DOHH2 (cell line): ENCODE measurements at regions not wholly inside any gene's neighbourhood (a gene's known extent, or its start where the extent isn't known, plus 50 kb on each side); places are given as distances from the start of the nearest gene placed in this dataset.

Experiments used
- H3F3A ChIP-seq: fragments of 200-600 bp; sonication (generic), shearing (Covaris generic); 2 replicates; pipeline ENCODE4 v1.6.0; 2016; ENCODE audit warnings: antibody characterized with exemption, mild to moderate bottlenecking; ENCODE audit not compliant: control insufficient read depth, insufficient read depth
- H3K27ac ChIP-seq: fragments of 200-600 bp; sonication (generic); 2 replicates; pipeline ENCODE4 v1.5.1; 2014; ENCODE audit warnings: low read depth, mild to moderate bottlenecking, low read length, moderate library complexity
- H3K27me3 ChIP-seq: fragments of 200-600 bp; sonication (generic); 2 replicates; pipeline ENCODE4 v1.6.1; 2014; ENCODE audit warnings: mild to moderate bottlenecking, low read length, mixed read lengths; ENCODE audit not compliant: control insufficient read depth
- H3K36me3 ChIP-seq: fragments of 200-600 bp; sonication (generic); 2 replicates; pipeline ENCODE4 v1.6.1; 2014; ENCODE audit warnings: mild to moderate bottlenecking, low read length, moderate library complexity, mixed read lengths; ENCODE audit not compliant: control insufficient read depth
- H3K4me1 ChIP-seq: fragments of 200-600 bp; sonication (generic); 2 replicates; pipeline ENCODE4 v1.6.1; 2014; ENCODE audit warnings: mild to moderate bottlenecking, low read length, mixed read lengths; ENCODE audit not compliant: control insufficient read depth
- H3K4me2 ChIP-seq: fragments of 200-600 bp; sonication (generic); 2 replicates; pipeline ENCODE4 v1.6.0; 2014; ENCODE audit warnings: mild to moderate bottlenecking, low read length, moderate library complexity
- H3K4me3 ChIP-seq: fragments of 200-600 bp; sonication (generic); 2 replicates; pipeline ENCODE4 v1.5.1; 2014; ENCODE audit warnings: mild to moderate bottlenecking, low read length, mixed read lengths
- H3K79me2 ChIP-seq: fragments of 200-600 bp; sonication (generic); 2 replicates; pipeline ENCODE4 v1.6.1; 2014; ENCODE audit warnings: mild to moderate bottlenecking, low read length, mixed read lengths; ENCODE audit not compliant: control insufficient read depth
- H3K9me2 ChIP-seq: fragments of 200-600 bp; sonication (generic); replicated peaks from 2 replicates; pipeline ENCODE4 v1.6.1; 2014; ENCODE audit warnings: mild to moderate bottlenecking, low read length, mixed read lengths; ENCODE audit not compliant: control insufficient read depth
- H3K9me3 ChIP-seq: fragments of 200-600 bp; sonication (generic); 2 replicates; pipeline ENCODE4 v1.6.1; 2014; ENCODE audit warnings: antibody characterized with exemption, low read length, mixed read lengths; ENCODE audit not compliant: control insufficient read depth, insufficient read depth
- H4K20me1 ChIP-seq: fragments of 200-600 bp; sonication (generic); 2 replicates; pipeline ENCODE4 v1.6.0; 2014; ENCODE audit warnings: low read depth, mild to moderate bottlenecking, antibody characterized with exemption, low read length, moderate library complexity; ENCODE audit not compliant: control insufficient read depth, insufficient read depth
- CTCF ChIP-seq: fragments of 200-600 bp; sonication (generic); IDR thresholded peaks from one replicate; pipeline ENCODE4 v1.5.1; 2014; ENCODE audit warnings: antibody characterized with exemption, mild to moderate bottlenecking, low read depth, low read length; ENCODE audit not compliant: poor library complexity, severe bottlenecking
- EZH2phosphoT487 ChIP-seq: fragments of 200-600 bp; sonication (generic); IDR thresholded peaks from 2 replicates; pipeline ENCODE4 v1.6.1; 2017; ENCODE audit warnings: borderline replicate concordance, mild to moderate bottlenecking, antibody characterized with exemption, low read length, moderate library complexity, mixed read lengths

- TF ChIP-seq CTCF (no peak), EZH2phosphoT487 (no peak)
- H3K4me2 ChIP-seq = no peak overlapping the region
- H3K27me3 ChIP-seq = no peaks in the 10 kb centered on the region
- no peak overlapping the region for H3K4me3 ChIP-seq
- H3K79me2 ChIP-seq = no peaks in the 10 kb centered on the region
- H3K9me2 ChIP-seq = no peaks in the 10 kb centered on the region
- H3K27ac ChIP-seq = no peak overlapping the region
- peaks cover 7% of the 10 kb centered on the region for H3K4me1 ChIP-seq
- H3K36me3 ChIP-seq = no peaks in the 10 kb centered on the region
- H3F3A ChIP-seq = peaks cover 5% of the 10 kb centered on the region; the same call in 1 of the 2 replicates
- H4K20me1 ChIP-seq = no peaks in the 10 kb centered on the region
- H3K9me3 ChIP-seq = no peaks in the 10 kb centered on the region
Measured at GRCh38 chr14:101457301-101457935, 103.9 kb upstream of the DIO3 start.

GRCh38 chr14:101457936-101458740 is 103.2 kb upstream of the DIO3 start:
- Histone ChIP-seq H3K4me1 (peaks cover 4% of the 10 kb centered on the region; the same call in 1 of the 2 replicates), H4K20me1 (no peaks in the 10 kb centered on the region), H3K9me2 (no peaks in the 10 kb centered on the region), H3K4me2 (no peak overlapping the region), H3K9me3 (no peaks in the 10 kb centered on the region), H3F3A (no peaks in the 10 kb centered on the region; the same call in 1 of the 2 replicates), H3K27me3 (no peaks in the 10 kb centered on the region), H3K4me3 (no peak overlapping the region), H3K36me3 (no peaks in the 10 kb centered on the region), H3K79me2 (no peaks in the 10 kb centered on the region), H3K27ac (no peak overlapping the region)
- TF ChIP-seq CTCF (no peak), EZH2phosphoT487 (no peak)

GRCh38 chr14:101458741-101459550 is 102.3 kb upstream of the DIO3 start:
- Histone ChIP-seq H3K4me3 (no peak overlapping the region), H3K9me3 (no peaks in the 10 kb centered on the region), H3K36me3 (no peaks in the 10 kb centered on the region), H3F3A (no peaks in the 10 kb centered on the region; the same call in 1 of the 2 replicates), H3K79me2 (no peaks in the 10 kb centered on the region), H3K9me2 (no peaks in the 10 kb centered on the region), H3K27me3 (no peaks in the 10 kb centered on the region), H3K27ac (no peak overlapping the region), H3K4me2 (no peak overlapping the region), H3K4me1 (peaks cover 4% of the 10 kb centered on the region; the same call in 1 of the 2 replicates), H4K20me1 (no peaks in the 10 kb centered on the region)
- no peak for TF ChIP-seq CTCF
- TF ChIP-seq EZH2phosphoT487 = no peak
